GM18505 (cell line): ENCODE measurements at regions not wholly inside any gene's neighbourhood (a gene's known extent, or its start where the extent isn't known, plus 50 kb on each side); places are given as distances from the start of the nearest gene placed in this dataset.
"Not testable (repeated sequence)": the region's sequence is repeated elsewhere in the genome, so short reads cannot be mapped to it uniquely, and the experiment has no call there.

Experiments
- ATAC-seq: cut with Tn5 transposase; IDR thresholded peaks from one replicate; pipeline ENCODE4 v1.9.1; 2021; ENCODE audit not compliant: unreplicated experiment
- POLR2A ChIP-seq: IDR thresholded peaks from 4 replicates; pipeline ENCODE4 v1.6.1; 2011; ENCODE audit warnings: borderline replicate concordance; ENCODE audit not compliant: insufficient read depth, insufficient read length; ENCODE audit errors: extremely low read depth

DNA sequence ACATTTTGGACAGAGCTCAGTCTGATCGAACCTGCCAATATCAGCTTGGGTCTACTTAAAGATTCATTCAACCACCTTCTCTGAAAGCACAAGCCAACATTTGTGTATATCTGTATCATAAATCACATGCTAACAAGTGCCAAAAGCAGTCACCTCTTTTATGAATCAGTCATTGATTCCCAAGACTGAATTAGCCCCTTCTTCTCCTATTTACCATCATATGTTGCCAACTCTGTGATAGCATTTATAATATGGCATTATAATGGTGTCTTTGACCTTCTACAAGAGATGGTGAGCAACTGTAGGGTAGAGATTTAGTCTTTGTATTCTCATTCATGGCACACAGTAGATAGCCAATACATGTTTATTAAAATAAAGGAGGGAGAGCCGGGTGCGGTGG lies 61.4 kb downstream of the DDX53 start:
- no peak for ATAC-seq
- no peak for TF ChIP-seq POLR2A

DNA sequence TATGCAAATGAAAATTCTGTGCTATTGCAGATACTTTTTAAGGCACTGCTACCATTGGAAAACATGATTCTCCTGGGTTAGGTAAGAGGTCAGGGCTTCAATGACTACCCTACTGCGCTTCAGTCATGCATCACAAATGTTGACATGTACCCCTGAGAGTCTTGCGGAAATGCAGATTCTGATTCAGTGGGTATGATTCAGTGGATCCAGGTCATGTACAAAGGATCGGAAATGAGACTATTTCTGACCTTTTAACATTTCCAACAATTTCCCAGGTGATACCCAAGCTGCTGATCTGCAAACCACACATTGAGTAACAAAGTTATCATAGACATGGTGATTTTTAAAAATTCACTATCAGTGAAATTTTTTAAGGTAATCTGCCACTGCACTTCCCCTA lies 62.6 kb downstream of the DDX53 start:
- no peak for ATAC-seq
- no peak for TF ChIP-seq POLR2A

DNA sequence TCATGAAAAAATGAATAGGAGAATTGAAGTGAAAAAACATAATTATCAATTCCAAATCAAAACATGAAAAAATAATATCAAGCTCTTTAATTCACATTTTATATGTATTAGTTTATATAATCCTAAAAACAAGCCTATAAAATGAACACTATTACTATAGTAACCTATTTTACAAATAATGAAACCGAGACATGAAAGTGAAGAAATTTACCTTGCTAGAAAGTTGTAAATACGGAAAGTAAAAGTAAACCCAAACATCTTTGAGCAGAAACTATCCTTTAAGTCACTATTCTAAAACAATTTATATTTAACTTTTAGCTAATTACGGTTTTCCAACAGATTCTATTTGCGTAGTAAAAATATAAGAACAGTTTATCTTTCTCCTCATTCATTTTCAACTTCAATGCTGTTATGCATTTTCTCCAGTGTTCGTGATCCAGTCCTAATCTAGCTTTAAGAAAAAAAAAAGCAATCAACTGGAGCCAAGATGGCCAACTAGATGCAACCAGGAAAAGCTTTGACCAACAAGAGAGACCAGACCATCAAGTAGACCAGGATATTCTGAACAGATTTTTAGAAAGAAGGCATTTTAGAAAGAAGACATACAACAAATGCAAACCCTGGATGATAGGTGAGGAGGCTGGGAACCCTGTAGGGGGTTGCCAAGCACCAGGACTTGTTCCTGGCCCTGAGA lies 67.0 kb downstream of the DDX53 start:
- no peak for ATAC-seq
- no peak for TF ChIP-seq POLR2A

DNA sequence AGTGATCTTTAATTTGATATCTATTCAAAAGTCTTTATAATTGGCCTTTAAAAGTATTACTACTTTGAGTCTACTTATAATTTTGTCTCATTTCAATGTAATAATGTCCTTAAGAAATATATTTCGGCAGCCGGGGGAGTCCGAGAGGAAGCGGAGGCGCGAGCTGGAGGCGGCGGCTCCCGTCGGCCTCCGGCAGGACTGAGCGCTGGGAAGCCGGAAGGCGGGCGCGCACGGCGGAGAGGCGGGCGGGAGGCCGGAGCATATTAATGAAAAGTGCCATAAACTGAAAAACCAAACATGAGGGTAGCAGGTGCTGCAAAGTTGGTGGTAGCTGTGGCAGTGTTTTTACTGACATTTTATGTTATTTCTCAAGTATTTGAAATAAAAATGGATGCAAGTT lies 75.7 kb downstream of the DDX53 start:
- ATAC-seq, result not testable (repeated sequence)

DNA sequence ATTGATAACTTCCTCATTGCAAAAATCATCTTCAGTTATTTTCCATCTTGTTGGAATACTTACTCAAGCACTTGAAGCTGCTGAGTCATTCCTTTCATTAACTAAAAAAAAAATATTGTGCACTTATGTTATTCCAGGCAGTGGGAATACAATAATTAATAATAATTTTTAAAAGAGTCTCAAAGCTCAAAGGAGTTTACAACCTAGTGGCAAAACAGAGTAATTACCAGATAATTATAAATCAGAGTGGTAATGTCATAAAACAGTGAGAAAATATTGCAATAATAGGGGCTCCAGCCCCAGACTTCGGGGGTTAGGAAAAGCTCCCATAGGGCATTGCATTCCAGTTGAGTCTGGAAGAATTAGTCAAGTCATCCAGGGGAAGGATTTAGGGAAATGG lies 79.6 kb downstream of the DDX53 start:
- no peak for TF ChIP-seq POLR2A

DNA sequence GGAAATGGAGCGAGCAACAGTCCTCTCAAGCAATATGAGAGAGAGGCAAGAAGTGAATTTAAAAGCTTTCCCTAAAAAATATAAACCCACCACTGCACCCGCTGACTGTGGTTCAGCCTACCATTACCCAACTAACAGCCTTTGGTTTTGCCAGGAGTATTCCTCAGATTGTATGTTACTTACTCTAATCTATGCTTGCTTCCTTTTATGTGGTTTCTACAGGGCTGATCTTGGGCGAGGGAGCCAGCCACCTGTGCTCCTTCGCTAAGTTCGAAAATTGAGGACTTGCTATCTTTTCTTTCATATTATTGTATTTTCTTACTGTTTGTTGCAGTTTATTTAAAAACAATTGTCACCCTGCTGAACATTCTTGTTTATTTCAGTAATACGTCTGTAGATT lies 101.1 kb downstream of the DDX53 start:
- ATAC-seq, result no peak
- no peak for TF ChIP-seq POLR2A

More for the DNA sequence above, 79.6 kb downstream of the DDX53 start:
- no peak for ATAC-seq

DNA sequence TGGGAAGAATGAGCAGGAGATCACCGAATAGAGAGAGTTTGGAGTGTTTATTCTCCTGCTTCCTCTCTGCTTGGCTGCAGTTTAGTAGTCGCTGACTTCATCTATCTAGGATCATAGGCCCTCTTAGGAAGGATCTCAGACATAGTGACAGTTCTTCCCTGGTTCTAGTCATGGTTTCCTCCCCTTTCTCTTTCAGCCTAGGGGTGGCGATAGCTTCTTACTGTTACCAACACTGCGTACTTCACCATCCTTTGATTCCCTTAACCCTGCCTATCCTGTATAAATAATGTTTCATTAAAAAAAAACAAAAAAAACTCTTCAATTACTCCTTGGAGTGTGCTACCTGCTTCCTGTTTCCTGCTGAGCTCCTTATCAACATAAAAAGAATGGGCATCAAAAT lies 103.8 kb downstream of the DDX53 start:
- no peak for ATAC-seq
- TF ChIP-seq POLR2A, result no peak

DNA sequence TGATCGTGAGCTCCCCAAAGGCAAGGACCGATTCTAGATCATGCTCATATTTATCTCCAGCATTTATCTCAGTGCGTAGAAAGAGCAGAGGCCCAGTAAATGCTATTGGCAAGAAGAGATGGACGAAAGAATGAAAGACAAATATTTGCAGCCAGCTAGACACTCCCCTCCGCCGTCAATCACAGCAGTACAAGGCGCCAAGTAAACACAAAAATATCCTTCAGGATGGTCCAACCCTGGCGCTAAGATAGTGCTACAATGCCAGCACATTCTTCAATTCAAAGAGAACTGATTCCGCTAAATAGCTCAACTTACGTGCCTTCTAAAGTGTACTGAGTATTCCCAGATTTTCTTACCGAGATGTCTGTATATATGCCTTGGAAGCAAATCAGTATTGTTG lies 114.5 kb downstream of the DDX53 start:
- no peak for ATAC-seq
- no peak for TF ChIP-seq POLR2A

DNA sequence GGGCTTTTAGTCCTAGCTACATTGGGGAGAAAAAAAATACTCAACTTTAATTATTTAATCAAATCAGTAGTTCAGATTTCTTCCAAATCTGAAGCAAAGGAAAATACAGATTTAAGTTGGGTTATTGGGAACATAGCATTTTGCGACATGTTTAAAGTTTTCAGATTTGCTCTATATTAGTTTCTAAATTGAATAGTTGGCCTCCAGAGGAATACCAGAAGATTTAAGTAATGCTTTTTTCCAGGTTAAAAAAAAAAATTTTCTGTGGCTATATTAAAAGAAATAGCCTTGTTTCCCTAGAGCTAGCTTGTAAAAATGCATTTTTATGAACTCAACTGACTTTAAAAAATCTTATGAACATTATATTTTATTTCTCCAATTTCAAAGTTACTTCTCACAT lies 115.9 kb downstream of the DDX53 start:
- no peak for TF ChIP-seq POLR2A
- no peak for ATAC-seq

DNA sequence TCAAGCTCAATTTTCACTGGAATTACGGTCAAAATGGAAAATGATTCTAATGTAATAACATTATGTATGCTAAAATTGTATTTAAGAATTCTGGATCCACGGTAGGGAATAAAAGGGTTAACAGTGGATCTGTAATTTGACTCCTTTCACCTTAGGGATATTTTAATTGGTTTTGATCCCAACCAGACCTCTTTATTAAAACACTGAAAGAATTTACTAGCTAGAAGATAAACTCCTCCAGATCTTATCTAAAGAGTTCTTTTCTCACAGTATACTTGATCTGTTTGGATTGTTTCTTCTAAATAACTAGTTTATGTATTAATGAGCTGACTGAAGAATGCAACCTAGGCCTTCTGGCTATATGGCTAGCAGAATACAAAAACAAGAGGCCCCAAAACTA lies 118.4 kb downstream of the DDX53 start:
- no peak for TF ChIP-seq POLR2A
- no peak for ATAC-seq

DNA sequence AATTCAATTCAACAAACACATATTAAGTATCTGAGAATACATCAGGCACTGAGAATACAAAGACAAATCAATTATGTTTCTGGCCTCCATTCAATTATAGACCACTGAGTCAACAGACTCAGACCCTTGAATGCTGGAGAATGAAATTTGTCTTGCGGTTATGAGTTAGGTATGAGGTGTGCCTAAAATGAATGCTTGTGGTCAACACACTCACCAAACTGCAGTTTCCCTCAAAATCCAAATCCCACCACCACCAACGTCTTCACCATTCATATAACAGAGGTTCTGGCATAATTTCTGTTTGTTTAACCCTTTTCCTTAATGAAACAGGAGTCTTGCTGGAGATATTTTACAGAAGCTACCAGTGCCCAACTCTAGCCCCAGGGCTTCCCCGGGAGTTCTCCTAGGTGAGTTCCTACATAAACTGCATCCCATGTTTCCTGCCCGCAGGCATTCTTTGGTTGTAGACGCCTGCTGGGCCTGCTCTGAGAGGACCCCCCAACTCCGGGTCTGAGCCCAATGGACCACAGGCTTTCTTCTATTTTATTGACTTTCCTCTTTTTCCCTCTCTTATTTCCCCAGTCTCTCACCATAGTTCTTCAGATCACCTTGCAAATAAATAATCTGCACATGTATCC lies 119.2 kb downstream of the DDX53 start:
- ATAC-seq, result no peak
- TF ChIP-seq POLR2A, result no peak

DNA sequence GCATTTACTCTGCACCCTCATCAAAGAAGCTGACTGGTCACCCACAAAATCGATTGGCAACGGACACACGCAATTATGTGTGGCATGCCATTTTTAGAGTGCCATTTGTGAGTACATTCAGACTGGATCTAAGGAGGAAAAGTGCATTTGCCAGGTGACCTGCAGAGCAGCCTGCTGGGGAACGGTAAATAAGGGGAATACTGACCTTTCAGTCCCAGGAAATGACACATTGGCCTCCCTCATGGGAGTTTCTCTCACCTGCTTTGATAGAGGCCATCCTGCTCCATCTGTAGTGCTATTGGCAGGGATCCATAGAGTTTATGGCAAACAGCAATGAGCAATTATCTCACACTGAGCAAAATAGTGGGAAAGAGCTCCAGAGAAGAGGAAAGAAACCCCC lies 127.8 kb downstream of the DDX53 start:
- TF ChIP-seq POLR2A, result no peak
- no peak for ATAC-seq

DNA sequence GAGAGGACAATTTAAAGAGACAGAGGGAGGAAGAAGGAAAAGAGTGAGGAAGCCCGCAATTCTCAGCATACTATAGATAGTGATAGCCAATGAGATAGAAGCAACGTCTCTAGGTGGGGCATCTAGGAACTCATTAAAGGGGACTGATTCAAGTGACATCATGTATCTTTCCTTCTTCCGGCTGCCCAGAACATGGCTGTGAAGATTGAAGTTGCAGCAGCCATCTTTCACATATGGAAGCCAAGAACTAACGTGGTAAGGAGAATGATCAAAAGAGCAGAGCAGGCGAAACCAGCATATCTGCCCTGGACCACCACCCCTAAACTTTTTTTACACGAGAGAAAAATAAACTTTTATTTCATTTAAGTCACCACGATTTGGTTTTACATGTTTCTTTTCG lies 133.8 kb downstream of the DDX53 start:
- TF ChIP-seq POLR2A, result no peak
- no peak for ATAC-seq

DNA sequence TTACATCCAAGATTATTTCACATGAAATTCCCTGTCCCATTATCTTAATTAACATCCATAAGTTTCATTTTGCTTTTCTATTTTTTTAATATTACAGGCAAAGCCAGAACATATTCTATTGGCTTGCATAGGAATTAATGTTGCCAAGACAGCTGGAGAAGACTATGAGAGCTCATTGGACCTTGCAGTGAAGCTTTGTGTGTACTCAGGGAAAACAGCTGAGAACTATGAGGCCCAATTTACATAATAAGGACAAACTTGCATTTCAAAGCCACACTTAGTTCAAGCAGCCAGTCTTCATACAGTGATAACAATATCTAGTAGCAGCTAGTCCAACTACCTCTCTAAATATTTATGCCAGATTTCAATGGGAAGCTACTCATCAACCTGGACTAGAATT lies 134.4 kb downstream of the DDX53 start:
- no peak for ATAC-seq
- TF ChIP-seq POLR2A, result no peak

DNA sequence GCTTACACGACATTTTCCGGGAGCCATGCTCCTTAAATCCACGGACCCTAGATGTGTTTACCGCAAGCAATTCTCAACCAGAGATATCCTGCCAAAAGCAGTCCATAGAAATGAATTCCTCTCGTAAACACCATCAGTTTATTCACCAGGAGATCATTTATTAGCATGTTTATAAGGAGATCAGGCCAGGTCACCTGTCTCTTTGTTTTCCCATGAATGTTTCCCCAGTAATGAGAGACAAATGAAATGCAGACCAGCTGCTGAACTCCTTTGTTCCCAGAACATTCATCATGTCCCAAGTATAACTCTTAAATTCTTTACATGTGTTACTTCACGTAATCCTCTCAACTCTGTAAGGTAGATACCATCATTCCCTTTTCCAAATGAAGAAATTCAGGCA lies 137.1 kb downstream of the DDX53 start:
- no peak for ATAC-seq
- no peak for TF ChIP-seq POLR2A
